ENCODE measurements at regions not wholly inside any gene's neighbourhood (a gene's known extent, or its start where the extent isn't known, plus 50 kb on each side); places are given as distances from the start of the nearest gene placed in this dataset.

- DNase-seq (ENCODE audit: low read depth) = no peak
- no peak overlapping the region for H3K4me3 ChIP-seq (ENCODE audit: low read length)
- no peak for TF ChIP-seq CTCF (conservative IDR thresholded peaks at IDR 0.05; ENCODE audit: low read length)
Measured at GRCh38 chr17:65477600-65477999, 83.8 kb downstream of the AXIN2 start.

- no peak for TF ChIP-seq CTCF (conservative IDR thresholded peaks at IDR 0.05; ENCODE audit: low read length)
- H3K4me3 ChIP-seq (ENCODE audit: low read length) = no peak overlapping the region
- DNase-seq (ENCODE audit: low read depth) = no peak
Measured at GRCh38 chr17:65474660-65475059, 86.8 kb downstream of the AXIN2 start.

GRCh38 chr17:65473985-65474384 lies 87.5 kb downstream of the AXIN2 start:
- no peak for TF ChIP-seq CTCF (conservative IDR thresholded peaks at IDR 0.05; ENCODE audit: low read length)
- no peak overlapping the region for H3K4me3 ChIP-seq (ENCODE audit: low read length)
- no peak for DNase-seq (ENCODE audit: low read depth)

- H3K4me3 ChIP-seq (ENCODE audit: low read length) = no peak overlapping the region
- no peak for TF ChIP-seq CTCF (conservative IDR thresholded peaks at IDR 0.05; ENCODE audit: low read length)
- DNase-seq (ENCODE audit: low read depth) = no peak
Measured at GRCh38 chr17:65473363-65473762, 88.1 kb downstream of the AXIN2 start.

- H3K4me3 ChIP-seq (ENCODE audit: low read length) = no peak overlapping the region
- TF ChIP-seq CTCF (conservative IDR thresholded peaks at IDR 0.05; ENCODE audit: low read length) = no peak
- DNase-seq (ENCODE audit: low read depth) = peak; percentile 89
Measured at GRCh38 chr17:65472666-65473309, 88.7 kb downstream of the AXIN2 start.

GRCh38 chr17:65470783-65471182 lies 90.7 kb downstream of the AXIN2 start:
- no peak for DNase-seq (ENCODE audit: low read depth)
- TF ChIP-seq CTCF (conservative IDR thresholded peaks at IDR 0.05; ENCODE audit: low read length) = no peak
- no peak overlapping the region for H3K4me3 ChIP-seq (ENCODE audit: low read length)

- no peak for TF ChIP-seq CTCF (conservative IDR thresholded peaks at IDR 0.05; ENCODE audit: low read length)
- H3K4me3 ChIP-seq (ENCODE audit: low read length) = no peak overlapping the region
- no peak for DNase-seq (ENCODE audit: low read depth)
Measured at GRCh38 chr17:65468321-65468720, 93.1 kb downstream of the AXIN2 start.
